ENCODE measurements at regions not wholly inside any gene's neighbourhood (a gene's known extent, or its start where the extent isn't known, plus 50 kb on each side); places are given as distances from the start of the nearest gene placed in this dataset.
"Not testable (repeated sequence)": the region's sequence is repeated elsewhere in the genome, so short reads cannot be mapped to it uniquely, and the experiment has no call there.

DNA sequence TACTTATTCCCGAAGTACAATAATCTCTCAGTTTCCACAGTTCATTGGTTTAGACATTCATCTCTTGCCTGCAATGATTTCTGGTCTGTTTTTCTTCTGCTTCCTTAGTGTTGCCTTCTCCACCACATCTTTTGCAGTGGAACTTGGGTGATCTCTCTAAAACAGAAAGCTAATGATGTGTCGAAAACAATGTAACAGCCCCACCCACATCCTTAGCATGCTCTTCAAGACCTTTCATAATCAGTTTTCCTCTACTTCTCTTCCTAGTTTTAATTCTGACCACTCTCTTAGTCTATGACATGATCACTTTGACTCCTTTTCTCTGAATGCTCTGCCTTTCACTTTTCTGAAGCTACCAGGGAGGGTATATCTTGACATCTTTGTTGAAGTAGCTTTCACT is 1007.9 kb upstream of the CITED2 start:
- H3K4me3 Mint-ChIP-seq (ENCODE audit: unreplicated experiment), result no peak overlapping the region
- H3K36me3 Mint-ChIP-seq (ENCODE audit: unreplicated experiment), result peaks cover 7% of the 10 kb centered on the region
- H3K27me3 Mint-ChIP-seq (ENCODE audit: unreplicated experiment), result no peaks in the 10 kb centered on the region
- H3K4me1 Mint-ChIP-seq (ENCODE audit: unreplicated experiment), result peaks cover 54% of the 10 kb centered on the region
- no peak for DNase-seq (ENCODE audit: extremely low spot score, unreplicated experiment)
- TF ChIP-seq, protein P1, sequence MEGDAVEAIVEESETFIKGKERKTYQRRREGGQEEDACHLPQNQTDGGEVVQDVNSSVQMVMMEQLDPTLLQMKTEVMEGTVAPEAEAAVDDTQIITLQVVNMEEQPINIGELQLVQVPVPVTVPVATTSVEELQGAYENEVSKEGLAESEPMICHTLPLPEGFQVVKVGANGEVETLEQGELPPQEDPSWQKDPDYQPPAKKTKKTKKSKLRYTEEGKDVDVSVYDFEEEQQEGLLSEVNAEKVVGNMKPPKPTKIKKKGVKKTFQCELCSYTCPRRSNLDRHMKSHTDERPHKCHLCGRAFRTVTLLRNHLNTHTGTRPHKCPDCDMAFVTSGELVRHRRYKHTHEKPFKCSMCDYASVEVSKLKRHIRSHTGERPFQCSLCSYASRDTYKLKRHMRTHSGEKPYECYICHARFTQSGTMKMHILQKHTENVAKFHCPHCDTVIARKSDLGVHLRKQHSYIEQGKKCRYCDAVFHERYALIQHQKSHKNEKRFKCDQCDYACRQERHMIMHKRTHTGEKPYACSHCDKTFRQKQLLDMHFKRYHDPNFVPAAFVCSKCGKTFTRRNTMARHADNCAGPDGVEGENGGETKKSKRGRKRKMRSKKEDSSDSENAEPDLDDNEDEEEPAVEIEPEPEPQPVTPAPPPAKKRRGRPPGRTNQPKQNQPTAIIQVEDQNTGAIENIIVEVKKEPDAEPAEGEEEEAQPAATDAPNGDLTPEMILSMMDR (IDR thresholded peaks at IDR 0.05), result no peak
- H3K27ac Mint-ChIP-seq (ENCODE audit: unreplicated experiment), result no peak overlapping the region
- peaks cover 22% of the 10 kb centered on the region for H3K9me3 Mint-ChIP-seq (ENCODE audit: unreplicated experiment)

GRCh38 chr6:140380427-140381218 is 1006.2 kb upstream of the CITED2 start:
- Mint-ChIP-seq H3K4me3 (ENCODE audit: unreplicated experiment) (no peak overlapping the region), H3K27ac (ENCODE audit: unreplicated experiment) (peak overlapping the region; percentile 86), H3K27me3 (ENCODE audit: unreplicated experiment) (no peaks in the 10 kb centered on the region), H3K9me3 (ENCODE audit: unreplicated experiment) (peaks cover 15% of the 10 kb centered on the region), H3K36me3 (ENCODE audit: unreplicated experiment) (peaks cover 6% of the 10 kb centered on the region), H3K4me1 (ENCODE audit: unreplicated experiment) (peaks cover 39% of the 10 kb centered on the region)
- TF ChIP-seq, protein P1 (IDR thresholded peaks at IDR 0.05), result no peak
- DNase-seq (ENCODE audit: extremely low spot score, unreplicated experiment), result no peak

DNA sequence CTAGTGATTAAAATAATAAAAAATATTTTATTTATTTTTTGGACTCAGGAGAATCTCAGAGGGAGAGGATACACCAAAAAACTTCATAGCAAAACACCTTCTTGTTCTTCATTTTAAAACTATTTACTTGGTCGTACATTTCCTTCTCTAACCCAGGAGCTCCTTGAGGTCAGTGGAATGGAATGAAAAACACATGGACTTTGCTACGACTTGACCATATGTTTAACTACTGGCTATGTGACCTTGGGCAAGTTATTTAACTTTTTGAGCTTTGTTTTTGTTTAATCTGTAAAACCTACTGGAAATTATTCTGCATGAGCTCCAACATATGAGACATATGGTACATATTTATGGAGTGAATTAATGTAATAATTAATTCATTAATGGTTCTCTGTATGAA is 1005.5 kb upstream of the CITED2 start:
- TF ChIP-seq, protein P1 (IDR thresholded peaks at IDR 0.05), result no peak
- DNase-seq (ENCODE audit: extremely low spot score, unreplicated experiment), result no peak
- H3K4me1 Mint-ChIP-seq (ENCODE audit: unreplicated experiment), result peaks cover 39% of the 10 kb centered on the region
- no peak overlapping the region for H3K4me3 Mint-ChIP-seq (ENCODE audit: unreplicated experiment)
- H3K27ac Mint-ChIP-seq (ENCODE audit: unreplicated experiment), result peak overlapping the region; percentile 86
- peaks cover 10% of the 10 kb centered on the region for H3K9me3 Mint-ChIP-seq (ENCODE audit: unreplicated experiment)
- H3K36me3 Mint-ChIP-seq (ENCODE audit: unreplicated experiment), result peaks cover 5% of the 10 kb centered on the region
- no peaks in the 10 kb centered on the region for H3K27me3 Mint-ChIP-seq (ENCODE audit: unreplicated experiment)

DNA sequence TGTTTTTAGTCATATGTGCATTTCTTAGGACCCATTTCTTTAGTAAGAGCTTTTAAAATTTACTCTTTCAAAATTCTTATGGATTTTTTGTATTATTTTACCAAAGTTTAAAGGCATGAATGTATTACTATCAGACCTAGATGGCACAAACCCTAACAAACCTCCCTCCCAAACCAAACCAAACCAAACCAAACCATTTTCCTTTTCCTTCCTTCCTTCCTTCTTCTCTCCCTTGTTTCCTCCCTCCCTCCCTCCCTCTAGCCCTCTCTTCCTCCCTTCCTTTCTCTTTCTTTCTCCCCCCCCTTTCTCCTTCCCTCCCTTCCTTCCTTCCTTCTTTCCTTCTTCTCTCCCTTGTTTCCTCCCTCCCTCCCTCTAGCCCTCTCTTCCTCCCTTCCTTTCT is 1001.8 kb upstream of the CITED2 start:
- Mint-ChIP-seq H3K27ac (ENCODE audit: unreplicated experiment) (no peak overlapping the region), H3K36me3 (ENCODE audit: unreplicated experiment) (no peaks in the 10 kb centered on the region), H3K9me3 (ENCODE audit: unreplicated experiment) (no peaks in the 10 kb centered on the region), H3K27me3 (ENCODE audit: unreplicated experiment) (no peaks in the 10 kb centered on the region), H3K4me1 (ENCODE audit: unreplicated experiment) (peaks cover 41% of the 10 kb centered on the region), H3K4me3 (ENCODE audit: unreplicated experiment) (no peak overlapping the region)
- DNase-seq (ENCODE audit: extremely low spot score, unreplicated experiment), result no peak
- TF ChIP-seq, protein P1 (IDR thresholded peaks at IDR 0.05), result no peak

DNA sequence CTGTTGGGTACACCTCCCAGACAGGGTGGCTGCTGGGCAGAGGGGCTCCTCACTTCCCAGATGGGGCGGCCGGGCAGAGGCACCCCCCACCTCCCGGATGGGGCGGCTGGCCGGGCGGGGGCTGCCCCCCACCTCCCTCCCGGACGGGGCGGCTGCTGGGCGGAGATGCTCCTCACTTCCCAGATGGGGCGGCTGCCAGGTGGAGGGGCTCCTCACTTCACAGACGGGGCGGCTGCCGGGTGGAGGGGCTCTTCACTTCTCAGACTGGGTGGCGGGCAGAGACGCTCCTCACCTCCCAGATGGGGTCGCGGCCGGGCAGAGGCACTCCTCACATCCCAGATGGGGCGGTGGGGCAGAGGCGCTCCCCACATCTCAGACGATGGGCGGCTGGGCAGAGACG is 999.3 kb upstream of the CITED2 start:
- DNase-seq (ENCODE audit: extremely low spot score, unreplicated experiment); H3K27me3 Mint-ChIP-seq (ENCODE audit: unreplicated experiment); H3K4me3 Mint-ChIP-seq (ENCODE audit: unreplicated experiment); H3K9me3 Mint-ChIP-seq (ENCODE audit: unreplicated experiment); H3K27ac Mint-ChIP-seq (ENCODE audit: unreplicated experiment); H3K36me3 Mint-ChIP-seq (ENCODE audit: unreplicated experiment): not testable (repeated sequence)
- H3K4me1 Mint-ChIP-seq (ENCODE audit: unreplicated experiment), result peaks cover 24% of the 10 kb centered on the region

Data from osteocyte (in vitro differentiated cells).